T-helper 2 cell (primary cell): ENCODE measurements at regions not wholly inside any gene's neighbourhood (a gene's known extent, or its start where the extent isn't known, plus 50 kb on each side); places are given as distances from the start of the nearest gene placed in this dataset.

Source experiments
- DNase-seq, 5 experiments: peaks; one replicate each; pipeline versions ENCODE4 v3.0.0 to v3.0.0-alpha.2; 2012 to 2022

GRCh38 chr1:222358100-222358499 lies 189.8 kb downstream of the HHIPL2 start:
- DNase-seq, result no peak

DNA sequence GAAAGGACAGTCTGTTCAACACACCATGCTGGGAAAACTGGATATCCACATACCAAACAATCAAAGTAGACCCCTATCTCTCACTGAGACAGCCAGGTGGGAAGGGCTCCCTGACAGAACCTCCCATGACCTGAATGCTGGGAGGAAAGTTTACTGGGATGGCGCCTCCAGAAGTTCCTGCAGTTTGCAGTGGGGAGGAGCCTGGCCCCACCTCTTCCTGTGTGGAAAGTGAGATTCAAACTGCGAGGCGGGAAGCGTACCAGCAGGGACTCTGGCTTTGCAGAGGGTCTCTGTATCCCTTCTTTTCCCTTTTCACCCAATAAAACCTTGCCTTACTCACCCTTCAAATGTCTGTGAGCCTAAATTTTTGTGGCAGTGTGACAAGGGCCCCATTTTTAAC lies 190.7 kb downstream of the HHIPL2 start:
- no peak for DNase-seq

GRCh38 chr1:222347627-222348026 lies 200.3 kb downstream of the HHIPL2 start:
- no peak for DNase-seq

GRCh38 chr1:222346955-222347354 lies 200.9 kb downstream of the HHIPL2 start:
- DNase-seq, result no peak

- no peak for DNase-seq
These were observed 208.4 kb downstream of the HHIPL2 start for GRCh38 chr1:222339376-222339947.

DNA sequence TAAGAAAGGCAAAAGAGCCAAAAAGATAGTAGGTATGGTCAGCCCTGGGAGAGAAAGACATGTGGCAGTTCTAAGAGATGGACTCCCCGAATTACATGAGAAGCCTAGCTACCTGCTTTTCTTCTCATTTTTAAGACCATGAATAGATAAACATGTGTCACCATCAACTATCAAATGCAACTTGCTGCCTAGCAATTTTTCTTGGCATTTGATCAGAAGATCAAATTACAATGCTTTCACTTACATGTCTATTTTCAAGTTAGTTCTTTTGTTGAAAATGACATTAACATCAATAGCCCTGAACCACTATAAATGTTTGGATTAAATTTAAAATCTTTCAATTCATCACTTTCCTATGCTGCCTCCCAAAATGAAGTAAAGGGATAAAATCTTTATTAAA lies 212.3 kb downstream of the HHIPL2 start:
- DNase-seq, result no peak

DNA sequence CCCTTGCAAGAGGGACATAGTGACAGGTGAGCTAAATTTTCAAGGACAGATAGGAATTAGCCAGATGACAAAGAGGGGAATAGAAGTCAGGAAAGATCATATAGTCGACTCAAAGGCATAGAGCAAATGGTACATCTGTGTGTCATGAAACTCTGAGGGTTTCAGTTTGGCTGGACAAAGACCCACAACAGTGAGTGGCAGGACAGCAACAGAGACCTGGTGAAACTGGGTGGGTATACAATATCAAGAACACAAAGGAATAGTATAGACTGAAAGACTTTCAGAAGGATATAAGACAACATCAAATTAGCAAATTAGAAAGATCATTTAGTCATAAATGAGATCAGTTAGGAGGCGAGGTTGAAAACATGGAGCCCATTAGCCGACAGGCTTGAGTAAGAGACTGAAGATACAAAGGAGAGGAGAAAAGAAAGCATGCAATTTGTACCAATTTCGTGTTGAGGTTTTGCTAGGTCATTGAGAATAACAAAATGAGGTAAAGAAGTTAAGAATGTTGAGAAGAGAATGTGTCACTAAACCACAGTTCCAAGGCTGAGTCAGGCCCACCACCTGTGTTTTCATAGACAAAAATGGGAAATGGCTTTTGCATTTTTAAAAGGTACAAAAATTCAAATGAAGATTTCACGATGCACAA lies 213.8 kb downstream of the HHIPL2 start:
- DNase-seq, result peak in 1 of 5 experiments; percentile 5

- DNase-seq, result no peak
These were observed 216.1 kb downstream of the HHIPL2 start for GRCh38 chr1:222331765-222332164.

- no peak for DNase-seq
These were observed 216.6 kb downstream of the HHIPL2 start for GRCh38 chr1:222331340-222331739.

- no peak for DNase-seq
These were observed 218.3 kb downstream of the HHIPL2 start for GRCh38 chr1:222329493-222330045.

GRCh38 chr1:222326710-222327036 lies 221.2 kb downstream of the HHIPL2 start:
- no peak for DNase-seq

DNA sequence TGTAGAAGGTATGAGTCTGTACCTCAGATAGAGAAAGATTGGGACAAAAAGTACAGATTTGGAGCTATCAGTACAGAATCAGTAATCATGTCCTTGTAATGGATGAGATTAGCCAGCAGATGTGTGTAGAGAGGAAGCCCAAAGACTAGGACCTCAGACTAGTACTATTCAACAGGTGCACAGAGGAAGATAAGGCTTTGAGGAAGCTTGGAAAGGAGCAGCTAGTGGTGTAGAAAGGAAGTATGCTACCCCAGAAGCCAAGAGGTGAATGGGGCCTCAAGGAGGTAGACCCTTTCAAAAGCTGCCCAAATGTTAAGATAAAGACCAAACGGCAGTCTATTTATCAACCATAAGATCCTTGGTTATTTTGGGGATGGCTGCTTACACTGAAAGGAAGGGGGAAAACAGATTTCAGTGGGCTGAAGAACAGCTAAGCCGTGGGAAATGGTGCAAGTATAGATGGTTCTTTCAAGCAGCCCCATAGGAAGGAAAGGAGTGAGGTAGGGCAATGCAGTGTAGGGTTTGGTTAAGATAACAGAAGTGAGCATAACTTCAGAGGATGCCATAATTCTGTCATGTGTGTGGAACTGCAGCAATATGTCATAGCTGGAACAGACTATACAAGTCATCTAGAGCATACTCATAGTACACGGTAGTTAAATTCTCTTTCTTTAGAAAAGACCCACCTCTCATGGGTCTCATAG lies 221.7 kb downstream of the HHIPL2 start:
- DNase-seq, result no peak

GRCh38 chr1:222325506-222325905 lies 222.4 kb downstream of the HHIPL2 start:
- no peak for DNase-seq

- DNase-seq, result no peak
These were observed 233.1 kb downstream of the HHIPL2 start for GRCh38 chr1:222314839-222315238.

GRCh38 chr1:222310836-222311235 lies 237.1 kb downstream of the HHIPL2 start:
- DNase-seq, result peak in 2 of 5 experiments; percentile 10 to 49

GRCh38 chr1:222307621-222308020 lies 240.3 kb downstream of the HHIPL2 start:
- DNase-seq, result no peak

DNA sequence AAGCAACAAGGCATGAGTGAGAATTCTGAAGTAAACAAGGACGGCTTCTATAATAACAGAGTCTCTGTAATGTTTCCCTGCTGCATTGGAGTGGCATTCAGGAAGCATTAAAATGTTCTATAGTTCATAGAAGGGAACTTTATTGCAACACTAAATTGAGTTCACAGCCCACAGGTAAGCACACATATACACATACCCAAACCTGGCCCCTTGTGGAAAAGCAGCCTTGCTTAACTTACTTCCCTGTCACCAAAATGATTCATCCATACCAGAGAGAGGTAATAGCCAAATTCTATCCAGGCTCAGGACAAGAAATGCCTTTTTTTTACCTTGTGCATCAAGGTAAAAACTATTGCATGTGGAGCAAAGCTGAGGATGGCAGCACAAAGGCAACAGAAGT lies 241.4 kb downstream of the HHIPL2 start:
- DNase-seq, result no peak

DNA sequence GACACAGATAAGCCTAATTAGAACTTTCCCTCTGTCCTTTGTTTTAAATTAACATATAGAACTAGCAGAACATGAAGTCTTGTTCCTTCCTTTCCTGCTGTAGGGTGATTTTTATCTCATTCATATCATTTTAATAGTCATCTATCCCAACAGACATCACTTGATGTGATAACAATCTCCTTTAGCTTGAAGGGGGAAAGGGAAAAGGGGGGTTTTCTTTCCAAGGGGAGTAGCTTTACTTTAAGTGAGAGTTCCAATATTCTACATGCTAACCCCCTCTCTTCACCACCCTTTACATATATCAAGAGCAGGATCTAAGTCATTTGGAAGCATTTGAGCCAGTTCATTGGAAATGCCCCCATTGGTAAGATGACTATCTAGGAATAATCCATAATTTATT lies 241.9 kb downstream of the HHIPL2 start:
- no peak for DNase-seq

- no peak for DNase-seq
These were observed 246.3 kb downstream of the HHIPL2 start for GRCh38 chr1:222301652-222302051.

DNA sequence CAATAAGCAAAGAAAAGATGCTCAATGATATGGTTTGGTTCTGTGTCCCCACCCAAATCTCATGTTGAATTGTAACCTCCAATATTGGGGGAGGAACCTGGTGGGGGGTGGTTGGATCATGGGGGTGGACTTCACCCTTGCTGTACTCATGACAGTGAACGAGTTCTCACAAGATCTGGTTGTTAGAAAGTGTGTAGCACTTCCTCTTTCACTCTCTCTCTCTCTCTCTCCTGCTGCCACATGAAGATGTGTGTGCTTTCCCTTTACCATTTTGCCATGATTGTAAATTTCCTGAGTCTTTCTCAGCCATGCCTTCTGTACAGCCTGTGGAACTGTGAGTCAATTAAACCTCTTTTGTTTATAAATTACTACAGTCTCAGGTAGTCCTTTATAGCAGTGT lies 248.4 kb downstream of the HHIPL2 start:
- no peak for DNase-seq

GRCh38 chr1:222290866-222291265 lies 257.0 kb downstream of the HHIPL2 start:
- no peak for DNase-seq

DNA sequence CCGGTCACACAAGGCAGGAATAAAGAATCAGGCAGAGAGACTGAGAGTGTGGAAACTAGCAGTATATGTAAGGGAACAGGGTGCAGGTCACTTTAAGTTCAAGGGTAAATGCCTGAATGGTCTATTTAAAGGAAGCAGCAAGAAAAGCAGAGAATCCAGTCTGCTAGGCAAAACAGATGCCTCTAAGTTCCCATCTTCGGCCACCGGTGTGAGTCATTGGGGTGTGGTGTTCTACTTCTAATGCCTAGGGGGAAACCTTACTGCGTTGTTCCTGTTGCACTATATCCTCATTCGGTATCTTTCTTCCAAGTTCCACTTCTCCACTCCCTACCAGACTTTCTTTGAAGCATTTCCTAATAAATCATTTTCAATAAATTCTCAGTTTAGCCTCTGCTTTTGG lies 259.9 kb downstream of the HHIPL2 start:
- no peak for DNase-seq

GRCh38 chr1:222286011-222286410 lies 261.9 kb downstream of the HHIPL2 start:
- no peak for DNase-seq

DNA sequence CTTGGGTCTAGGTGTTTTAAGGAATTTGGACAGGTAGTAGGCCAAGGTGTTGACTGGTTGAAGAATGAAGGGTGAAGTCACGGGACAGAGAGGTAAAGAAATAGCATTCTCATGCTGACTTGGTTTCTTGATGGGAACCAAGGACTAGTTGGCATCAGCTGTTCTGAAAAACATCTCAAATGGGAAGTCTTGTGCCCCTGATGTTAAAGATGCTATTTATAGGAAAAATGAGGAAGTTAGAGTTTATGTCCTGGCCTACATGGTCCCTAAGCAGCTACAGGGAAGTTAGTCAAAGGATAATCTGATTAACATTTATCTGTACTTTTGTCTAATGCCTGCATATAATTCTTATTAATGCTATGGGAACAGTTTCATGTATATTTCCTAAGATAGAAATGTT lies 262.4 kb downstream of the HHIPL2 start:
- DNase-seq, result no peak
